GM21390 (cell line): ENCODE measurements at regions not wholly inside any gene's neighbourhood (a gene's known extent, or its start where the extent isn't known, plus 50 kb on each side); places are given as distances from the start of the nearest gene placed in this dataset.
"Not testable (repeated sequence)": the region's sequence is repeated elsewhere in the genome, so short reads cannot be mapped to it uniquely, and the experiment has no call there.

Experiments
- ATAC-seq: cut with Tn5 transposase; IDR thresholded peaks from one replicate; pipeline ENCODE4 v1.9.1; 2021; ENCODE audit not compliant: unreplicated experiment

DNA sequence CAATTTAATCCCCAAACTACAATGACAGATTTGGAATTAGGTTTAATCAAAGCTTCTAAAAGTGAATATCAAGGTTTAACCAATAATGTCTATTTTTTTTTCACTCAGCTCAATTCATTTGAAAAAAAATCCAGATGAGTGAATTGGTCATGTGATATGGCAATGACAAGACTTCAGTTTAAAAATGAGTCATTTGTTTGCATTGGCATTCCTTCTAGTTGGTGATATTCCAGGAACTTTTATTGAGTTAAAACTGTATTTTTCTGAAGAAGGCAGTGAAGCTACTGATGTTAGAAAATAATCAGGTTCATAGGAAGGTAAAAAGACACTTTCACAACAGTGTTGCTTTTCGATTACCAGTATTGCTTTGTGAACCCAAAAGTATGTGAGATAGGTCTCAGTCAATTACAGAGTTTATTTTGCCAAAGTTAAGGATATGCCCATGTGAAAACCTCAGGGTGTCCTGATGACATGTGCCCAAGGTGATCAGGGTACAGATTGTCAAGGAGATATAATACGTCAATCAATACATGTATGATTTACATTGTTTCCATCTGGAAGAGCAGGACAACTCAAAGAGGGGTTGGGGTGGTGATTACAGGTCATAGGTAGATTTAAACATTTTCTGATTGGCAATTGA is 1214.9 kb downstream of the GALC start:
- no peak for ATAC-seq

- not testable (repeated sequence) for ATAC-seq
Observed at GRCh38 chr14:86775896-86776295, 1217.1 kb downstream of the GALC start.

DNA sequence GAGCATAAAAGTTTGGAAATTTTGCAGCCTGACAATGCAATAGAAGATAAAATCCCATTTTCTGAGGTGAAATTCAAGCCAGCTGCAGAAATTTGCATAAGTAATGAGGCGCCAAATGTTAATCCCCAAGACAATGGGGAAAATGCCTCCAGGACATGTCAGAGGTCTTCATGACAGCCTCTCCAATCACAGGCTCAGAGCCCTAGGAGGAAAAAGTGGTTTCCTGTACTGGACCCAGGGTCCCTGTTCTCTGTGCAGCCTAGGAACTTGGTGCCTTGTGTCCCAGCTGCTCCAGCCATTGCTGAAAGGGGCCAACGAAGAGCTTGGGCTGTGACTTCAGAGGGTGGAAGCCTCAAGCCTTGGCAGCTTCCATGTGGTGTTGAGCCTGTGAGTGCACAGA is 1218.1 kb downstream of the GALC start:
- no peak for ATAC-seq

DNA sequence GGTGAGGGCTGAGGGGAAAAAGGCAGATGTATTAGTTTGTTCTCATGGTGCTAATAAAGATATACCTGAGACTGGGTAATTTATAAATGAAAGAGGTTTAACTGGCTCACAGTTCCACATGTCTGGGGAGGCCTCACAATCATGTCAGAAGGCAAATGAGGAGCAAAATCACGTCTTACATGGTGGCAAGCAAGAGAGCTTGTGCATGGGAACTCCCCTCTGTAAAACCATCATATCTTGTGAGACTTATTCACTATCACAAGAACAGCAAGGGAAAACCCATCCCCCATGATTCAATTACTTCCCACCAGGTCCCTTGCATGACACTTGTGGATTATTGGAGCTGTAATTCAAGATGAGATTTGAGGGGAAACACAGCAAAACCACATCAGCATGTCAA is 1220.9 kb downstream of the GALC start:
- ATAC-seq, result no peak

GRCh38 chr14:86770186-86770585 is 1222.8 kb downstream of the GALC start:
- ATAC-seq, result no peak

GRCh38 chr14:86766469-86766868 is 1226.5 kb downstream of the GALC start:
- no peak for ATAC-seq

DNA sequence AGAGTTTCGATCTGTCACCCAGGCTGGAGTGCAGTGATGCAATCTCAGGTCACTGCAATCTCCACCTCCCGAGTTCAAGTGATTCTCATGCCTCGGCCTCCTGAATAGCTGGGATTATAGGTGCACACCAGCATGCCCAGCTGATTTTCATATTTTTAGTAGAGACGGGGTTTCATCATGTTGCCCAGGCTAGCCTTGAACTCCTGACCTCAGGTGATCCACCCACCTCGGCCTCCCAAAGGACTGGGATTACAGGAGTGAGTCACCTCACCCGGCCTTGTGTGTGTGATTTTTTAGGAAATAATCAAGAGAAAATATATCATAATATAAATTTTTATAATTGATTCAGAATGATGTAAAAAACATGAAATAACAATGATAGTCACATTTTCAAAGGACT is 1231.4 kb downstream of the GALC start:
- no peak for ATAC-seq

GRCh38 chr14:86756521-86757190 is 1226.7 kb downstream of the FLRT2 start:
- no peak for ATAC-seq

DNA sequence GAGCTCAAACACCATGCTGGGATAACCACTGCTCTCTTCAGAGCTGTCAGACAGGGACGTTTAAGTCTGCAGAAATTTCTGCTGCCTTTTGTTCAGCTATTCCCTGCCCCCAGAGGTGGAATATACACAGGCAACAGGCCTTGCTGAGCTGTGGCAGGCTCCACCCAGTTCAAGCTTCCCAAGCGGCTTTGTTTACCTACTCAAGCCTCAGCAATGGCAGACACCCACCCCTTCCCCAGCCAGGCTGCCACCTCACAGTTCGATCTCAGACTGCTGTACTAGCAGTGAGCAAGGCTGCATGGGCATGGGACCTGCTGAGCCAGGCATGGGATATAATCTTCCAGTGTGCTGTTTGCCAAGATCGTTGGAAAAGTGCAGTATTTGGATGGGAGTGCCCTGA is 1220.5 kb downstream of the FLRT2 start:
- not testable (repeated sequence) for ATAC-seq

DNA sequence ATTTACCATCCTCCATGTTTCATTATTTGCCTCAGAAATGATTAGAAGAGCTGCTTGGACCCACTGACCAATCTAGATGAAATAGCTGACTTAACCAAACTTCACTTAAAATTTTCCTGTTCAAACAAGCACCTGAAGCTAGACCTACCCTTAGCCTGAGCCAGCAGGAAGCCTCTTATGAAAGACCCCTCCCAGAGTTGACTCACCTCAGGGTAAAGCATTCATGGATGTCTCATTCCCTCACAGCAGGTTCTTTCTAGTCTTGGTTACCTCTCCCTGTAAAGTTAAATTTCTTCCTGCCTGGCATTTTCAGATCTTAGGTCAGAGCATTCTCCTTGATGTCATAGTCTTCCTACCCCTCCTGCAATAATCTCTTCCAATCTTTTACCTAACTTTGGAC is 1209.8 kb downstream of the FLRT2 start:
- no peak for ATAC-seq

- ATAC-seq, result not testable (repeated sequence)
Observed at GRCh38 chr14:86731427-86731826, 1201.5 kb downstream of the FLRT2 start.

DNA sequence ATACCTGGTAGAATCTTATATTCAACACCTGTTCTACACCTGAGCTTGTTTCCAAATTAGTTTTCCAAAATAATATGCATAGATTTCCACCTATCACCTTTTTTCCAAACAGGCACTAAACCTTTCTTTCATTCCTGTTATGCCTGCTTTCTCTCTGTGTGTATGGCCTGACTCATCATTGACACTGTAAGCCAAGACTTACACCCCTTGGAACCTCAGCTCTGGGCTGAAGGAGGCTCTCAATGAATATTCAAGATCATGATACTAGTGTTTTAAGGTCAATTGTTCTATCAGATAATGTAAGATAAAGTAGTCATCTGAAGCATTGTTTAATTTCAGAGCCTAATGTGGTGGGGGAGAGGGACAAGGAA is 1193.3 kb downstream of the FLRT2 start:
- no peak for ATAC-seq

GRCh38 chr14:86722612-86723253 is 1192.8 kb downstream of the FLRT2 start:
- no peak for ATAC-seq

DNA sequence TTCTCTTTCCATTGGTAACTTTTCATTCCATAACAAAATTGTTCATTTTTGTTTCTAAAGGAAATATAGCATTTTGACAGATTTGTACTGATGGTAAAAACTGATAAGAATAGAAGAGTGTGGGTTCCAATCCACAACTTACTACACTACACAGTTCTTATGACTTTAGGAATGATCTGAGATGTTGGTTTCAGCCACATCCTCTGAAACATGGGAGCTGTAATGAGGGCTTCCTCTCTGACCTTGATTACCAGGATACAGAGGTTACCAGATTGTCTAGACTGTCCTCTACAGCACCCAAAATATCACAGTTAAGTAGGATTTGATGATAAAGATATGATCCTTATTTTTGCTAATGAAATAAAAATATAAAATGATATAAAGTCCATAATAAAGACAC is 1184.6 kb downstream of the FLRT2 start:
- ATAC-seq, result no peak

DNA sequence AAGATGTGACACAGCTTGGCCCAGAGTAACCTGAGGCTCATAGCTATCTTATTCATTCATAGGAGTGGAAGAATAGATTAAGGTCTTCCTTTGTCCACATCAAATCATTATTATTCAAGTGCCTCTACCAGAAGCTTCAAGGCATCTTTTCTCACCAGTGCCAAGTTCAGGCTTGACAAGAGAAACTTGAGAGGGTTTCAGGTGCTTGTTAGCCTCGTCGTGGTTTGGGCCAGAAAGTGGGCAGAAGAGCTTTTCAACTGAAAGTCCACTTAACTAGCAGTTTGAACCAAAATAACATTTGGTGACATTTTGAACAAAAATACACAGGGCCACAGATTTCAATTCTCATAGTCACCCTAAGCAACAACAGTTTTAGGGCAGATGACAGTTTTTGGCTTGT is 1184.2 kb downstream of the FLRT2 start:
- no peak for ATAC-seq

GRCh38 chr14:86712727-86713126 is 1182.8 kb downstream of the FLRT2 start:
- no peak for ATAC-seq

DNA sequence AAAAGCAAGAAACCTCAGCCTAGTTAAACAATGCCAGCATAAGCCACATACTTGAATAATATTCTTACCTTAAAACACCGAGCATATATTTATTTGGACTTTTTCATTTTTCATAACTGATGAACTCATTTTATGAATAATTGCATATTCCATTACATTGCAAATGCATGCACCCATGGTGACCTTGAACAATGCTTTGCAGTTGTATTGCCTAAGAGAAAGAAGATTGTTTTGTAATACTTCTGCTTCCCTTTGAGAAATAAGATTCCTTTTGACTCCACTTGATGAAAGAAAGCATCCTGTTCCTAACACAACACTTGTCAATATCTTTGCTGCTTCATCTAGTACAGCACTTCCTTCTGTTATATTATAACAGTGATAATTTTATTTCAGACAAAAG is 1182.2 kb downstream of the FLRT2 start:
- ATAC-seq, result no peak

- ATAC-seq, result no peak
Observed at GRCh38 chr14:86708846-86709339, 1178.9 kb downstream of the FLRT2 start.

DNA sequence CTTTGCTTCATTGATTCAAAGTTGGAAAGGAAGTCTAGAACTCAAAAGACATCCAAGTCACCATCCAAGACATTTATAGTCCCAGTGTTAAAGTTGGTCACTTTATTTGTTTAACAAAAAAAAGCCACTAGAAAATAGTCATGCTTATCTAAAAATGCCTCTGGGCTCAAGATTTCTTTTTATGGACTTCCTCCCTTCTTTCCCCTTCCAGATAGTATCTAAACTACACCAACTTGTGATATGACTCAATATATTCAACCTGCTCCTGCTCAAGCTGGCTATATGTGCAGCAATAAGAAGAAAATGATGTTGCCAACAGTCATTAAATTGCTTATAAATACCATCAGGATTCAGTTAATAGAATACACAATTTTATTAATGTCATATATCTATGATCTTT is 1177.1 kb downstream of the FLRT2 start:
- ATAC-seq, result no peak

DNA sequence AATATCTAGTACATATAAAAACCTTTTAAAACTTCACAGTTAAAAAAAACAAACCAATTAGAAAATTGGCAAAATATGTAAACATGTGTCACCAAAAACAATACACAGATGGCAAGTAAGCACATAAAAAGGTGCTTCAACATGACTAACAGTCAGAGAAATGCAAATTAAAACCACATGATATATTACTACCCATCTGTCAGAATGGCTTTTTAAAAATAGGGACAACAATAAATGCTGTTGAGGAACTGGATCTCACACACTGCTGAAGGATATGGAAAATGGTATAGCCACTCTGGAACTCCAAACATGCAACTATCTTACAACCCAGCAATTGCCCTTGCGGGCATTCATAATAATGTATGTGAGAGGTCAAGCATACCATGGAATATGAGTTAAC is 1153.6 kb downstream of the FLRT2 start:
- no peak for ATAC-seq

- no peak for ATAC-seq
Observed at GRCh38 chr14:86675059-86675458, 1145.1 kb downstream of the FLRT2 start.

GRCh38 chr14:86673523-86673969 is 1143.6 kb downstream of the FLRT2 start:
- ATAC-seq, result no peak
